ENCODE measurements at regions not wholly inside any gene's neighbourhood (a gene's known extent, or its start where the extent isn't known, plus 50 kb on each side); places are given as distances from the start of the nearest gene placed in this dataset.

DNA sequence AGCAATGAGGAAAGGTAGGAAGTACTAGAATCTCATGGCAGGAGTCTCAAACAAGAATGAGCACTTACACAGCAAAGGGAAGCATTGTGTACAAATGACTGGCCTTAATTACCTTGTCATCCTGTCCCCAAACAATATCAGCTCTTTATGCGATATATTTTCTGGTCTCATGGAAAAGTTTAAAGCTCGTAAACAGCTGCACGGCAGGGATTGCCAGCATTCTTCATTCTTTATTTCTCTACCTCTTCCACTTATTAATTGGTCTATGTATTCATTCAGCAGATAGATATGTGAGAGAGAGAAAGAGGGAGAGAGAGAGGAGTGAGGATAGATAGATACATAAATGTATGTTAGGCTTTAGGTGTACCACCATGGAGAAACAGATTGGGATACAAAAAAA is 155.8 kb upstream of the FAT4 start:
- no peak for TF ChIP-seq CTCF (IDR thresholded peaks at IDR 0.05; ENCODE audit: control insufficient read depth, insufficient read depth, low read depth, low read length, missing control alignments)
- H3K4me3 ChIP-seq (ENCODE audit: control insufficient read depth, low read depth, low read length): no peak overlapping the region
- DNase-seq (ENCODE audit: low read depth): no peak

DNA sequence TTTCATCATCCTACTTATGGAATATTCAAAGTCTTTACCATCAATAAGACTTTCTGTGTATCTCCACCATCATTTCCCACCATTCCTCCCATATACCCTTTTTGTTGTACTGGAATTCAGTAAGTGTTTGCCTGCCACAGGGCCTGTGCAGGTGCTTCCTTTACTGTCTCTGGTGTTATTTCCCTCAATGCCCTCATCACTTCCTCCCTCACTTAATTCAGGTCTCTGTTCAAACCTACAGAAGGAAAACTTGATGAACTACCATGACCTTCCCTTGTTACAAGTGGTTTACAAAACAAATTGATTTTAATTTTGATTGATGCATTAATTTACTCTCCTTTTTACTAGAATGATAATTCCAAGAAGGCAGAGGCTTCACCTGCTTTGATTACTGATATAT is 159.5 kb upstream of the FAT4 start:
- no peak overlapping the region for H3K4me3 ChIP-seq (ENCODE audit: control insufficient read depth, low read depth, low read length)
- DNase-seq (ENCODE audit: low read depth): no peak
- no peak for TF ChIP-seq CTCF (IDR thresholded peaks at IDR 0.05; ENCODE audit: control insufficient read depth, insufficient read depth, low read depth, low read length, missing control alignments)

- no peak overlapping the region for H3K4me3 ChIP-seq (ENCODE audit: control insufficient read depth, low read depth, low read length)
- DNase-seq (ENCODE audit: low read depth): peak; percentile 10
- no peak for TF ChIP-seq CTCF (IDR thresholded peaks at IDR 0.05; ENCODE audit: control insufficient read depth, insufficient read depth, low read depth, low read length, missing control alignments)
These were observed 173.7 kb upstream of the FAT4 start for GRCh38 chr4:125140966-125141495.

DNA sequence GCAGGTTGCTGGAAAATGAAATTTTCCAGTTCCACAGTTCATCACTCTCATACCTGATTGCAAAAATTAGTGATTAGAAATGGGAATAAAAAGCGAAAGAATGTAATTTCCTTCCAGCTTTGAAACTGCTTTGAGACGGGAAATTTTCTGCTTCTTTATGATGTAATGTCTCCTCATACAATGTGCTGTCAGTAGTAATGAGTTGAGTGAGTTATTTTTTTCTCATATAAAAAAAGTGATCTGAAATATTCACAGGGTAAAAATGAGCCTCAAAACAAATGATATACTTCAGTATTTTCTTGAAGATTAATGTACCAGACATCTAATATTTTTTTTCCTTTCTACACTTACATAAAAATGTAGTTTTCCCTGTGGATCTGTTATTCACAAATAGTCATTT is 179.1 kb upstream of the FAT4 start:
- no peak overlapping the region for H3K4me3 ChIP-seq (ENCODE audit: control insufficient read depth, low read depth, low read length)
- DNase-seq (ENCODE audit: low read depth): no peak

DNA sequence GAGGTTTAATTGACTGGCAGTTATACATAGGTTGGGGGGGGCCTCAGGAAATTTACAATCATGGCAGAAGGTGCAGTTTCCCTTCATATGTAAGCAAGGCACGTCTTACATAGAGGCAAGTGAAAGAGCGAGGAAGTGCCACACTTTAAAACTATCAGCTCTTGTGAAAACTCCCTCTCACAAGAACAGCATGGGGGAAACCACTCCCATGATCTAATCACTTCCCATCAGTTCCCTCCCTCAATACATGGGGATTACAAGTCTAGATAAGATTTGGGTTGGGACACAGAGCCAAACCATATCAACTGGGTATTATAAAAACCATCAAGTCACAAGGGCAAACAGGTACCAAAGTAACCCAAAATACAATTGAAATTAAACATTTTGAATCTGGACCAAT is 182.0 kb upstream of the FAT4 start:
- TF ChIP-seq CTCF (IDR thresholded peaks at IDR 0.05; ENCODE audit: control insufficient read depth, insufficient read depth, low read depth, low read length, missing control alignments): no peak

More for the DNA sequence above, 179.1 kb upstream of the FAT4 start:
- TF ChIP-seq CTCF (IDR thresholded peaks at IDR 0.05; ENCODE audit: control insufficient read depth, insufficient read depth, low read depth, low read length, missing control alignments): no peak

DNA sequence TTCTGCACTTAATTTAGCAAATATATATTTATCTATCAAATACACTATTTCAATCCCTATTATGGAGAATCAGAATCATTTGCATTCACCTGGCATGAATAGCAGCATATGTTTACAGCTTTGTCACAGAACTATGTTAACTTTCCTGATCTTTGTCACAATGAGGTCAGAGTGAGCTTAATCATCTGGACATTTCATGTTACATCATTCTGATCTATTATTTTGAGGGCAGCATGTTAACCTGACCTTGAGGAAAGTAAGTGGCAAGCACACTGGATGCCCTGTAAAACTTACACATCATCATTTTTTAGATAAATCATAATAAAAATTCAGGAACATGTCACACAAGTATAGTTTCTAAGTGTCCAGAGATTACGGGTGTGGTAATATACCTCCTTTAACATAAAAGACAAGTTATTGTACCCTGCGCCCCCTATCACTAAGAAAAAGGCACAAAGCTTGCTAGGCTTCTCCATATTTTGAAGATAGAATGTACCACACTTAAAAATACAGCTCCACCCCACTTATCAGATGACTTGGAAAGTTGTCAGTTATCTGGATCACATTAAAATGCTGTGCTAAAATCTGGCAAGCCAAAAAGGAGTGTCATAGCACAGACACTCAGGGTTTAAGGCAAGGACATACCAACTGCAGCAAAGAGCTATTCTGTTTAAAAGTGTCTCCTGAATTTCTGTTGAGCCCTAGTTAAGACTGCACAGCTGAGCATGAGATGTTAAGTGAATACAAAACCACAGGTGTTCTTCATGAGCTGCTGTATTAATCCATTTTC is 182.7 kb upstream of the FAT4 start:
- no peak for TF ChIP-seq CTCF (IDR thresholded peaks at IDR 0.05; ENCODE audit: control insufficient read depth, insufficient read depth, low read depth, low read length, missing control alignments)
- no peak overlapping the region for H3K4me3 ChIP-seq (ENCODE audit: control insufficient read depth, low read depth, low read length)
- no peak for DNase-seq (ENCODE audit: low read depth)

More for the DNA sequence above, 182.0 kb upstream of the FAT4 start:
- H3K4me3 ChIP-seq (ENCODE audit: control insufficient read depth, low read depth, low read length): no peak overlapping the region
- no peak for DNase-seq (ENCODE audit: low read depth)

All from AG09309 (cell line).